Stomach smooth muscle (tissue), 2 donors: ENCODE measurements at regions not wholly inside any gene's neighbourhood (a gene's known extent, or its start where the extent isn't known, plus 50 kb on each side); places are given as distances from the start of the nearest gene placed in this dataset.

ENCODE experiments used
- H3K27ac ChIP-seq: one replicate; pipeline ENCODE4 v1.7.0; 2013; ENCODE audit warnings: mild to moderate bottlenecking, low read length, inconsistent platforms
- H3K27me3 ChIP-seq, 2 donors: one replicate each; pipeline ENCODE4 v1.7.0; 2013; ENCODE audit warnings: low read length in 2 of 2; ENCODE audit not compliant: insufficient read depth in 2 of 2, control insufficient read depth in 1 of 2
- H3K36me3 ChIP-seq, 2 donors: one replicate each; pipeline ENCODE4 v1.7.0; 2013; ENCODE audit warnings: low read length in 2 of 2; ENCODE audit not compliant: control insufficient read depth in 2 of 2, insufficient read depth in 2 of 2
- H3K4me1 ChIP-seq: one replicate; pipeline ENCODE4 v1.7.0; 2013; ENCODE audit warnings: low read length; ENCODE audit not compliant: control insufficient read depth, insufficient read depth
- H3K4me3 ChIP-seq, 2 donors: one replicate each; pipeline ENCODE4 v1.7.0; 2013; ENCODE audit warnings: low read length in 2 of 2
- H3K9ac ChIP-seq, 2 donors: one replicate each; pipeline ENCODE4 v1.7.0; 2013; ENCODE audit warnings: low read length in 2 of 2, mild to moderate bottlenecking in 1 of 2
- H3K9me3 ChIP-seq, 2 donors: one replicate each; pipeline ENCODE4 v1.7.0; 2013; ENCODE audit warnings: low read length in 2 of 2; ENCODE audit not compliant: control insufficient read depth in 2 of 2
- donor health status: healthy.
- donor health status: Pancreatic carcinoma.

DNA sequence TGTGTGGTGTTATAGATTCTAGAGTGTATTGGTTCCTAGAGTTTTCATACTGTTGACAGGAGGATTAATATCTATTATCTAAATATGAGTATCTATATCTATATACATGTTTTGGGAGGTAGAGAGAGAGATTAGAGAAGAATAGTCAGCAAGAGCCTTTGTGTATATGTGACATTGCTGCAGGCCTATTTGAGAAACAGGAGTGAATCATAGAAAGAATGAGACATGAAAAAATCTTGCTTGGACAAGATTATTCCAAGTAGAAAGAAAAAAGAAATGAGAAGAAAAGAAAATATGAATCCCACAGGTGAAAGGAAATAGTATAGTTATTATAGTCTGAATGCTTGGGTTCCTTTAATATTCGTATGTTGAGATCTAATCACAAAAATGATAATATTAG, 720.4 kb downstream of the RERGL start:
- Histone ChIP-seq H3K9me3 (no peaks in the 10 kb centered on the region), H3K9ac (no peak overlapping the region), H3K36me3 (no peaks in the 10 kb centered on the region), H3K4me1 (no peaks in the 10 kb centered on the region), H3K27ac (no peak overlapping the region), H3K27me3 (no peaks in the 10 kb centered on the region), H3K4me3 (no peak overlapping the region)

DNA sequence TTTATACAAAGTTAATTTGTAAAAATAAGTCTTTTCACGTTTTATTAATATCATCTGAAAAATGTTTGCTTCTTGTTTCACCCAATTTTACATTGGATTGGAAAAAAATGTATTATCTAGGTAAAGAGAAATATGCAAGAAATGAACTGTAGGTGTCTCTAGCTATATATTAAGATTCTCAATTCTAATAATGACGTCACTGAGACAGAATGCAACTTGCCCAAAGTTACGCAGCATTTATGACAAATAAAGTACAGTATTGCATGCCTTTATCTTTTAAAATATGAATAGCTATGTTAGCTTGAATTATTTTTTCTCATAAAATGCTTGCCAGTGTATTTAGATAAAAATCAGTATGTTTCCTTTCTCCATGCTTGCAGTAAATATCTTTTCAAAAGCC, 728.8 kb downstream of the RERGL start:
- Histone ChIP-seq H3K4me1 (no peaks in the 10 kb centered on the region), H3K9ac (no peak overlapping the region), H3K36me3 (no peaks in the 10 kb centered on the region), H3K27ac (no peak overlapping the region), H3K9me3 (no peaks in the 10 kb centered on the region), H3K27me3 (no peaks in the 10 kb centered on the region), H3K4me3 (no peak overlapping the region)

DNA sequence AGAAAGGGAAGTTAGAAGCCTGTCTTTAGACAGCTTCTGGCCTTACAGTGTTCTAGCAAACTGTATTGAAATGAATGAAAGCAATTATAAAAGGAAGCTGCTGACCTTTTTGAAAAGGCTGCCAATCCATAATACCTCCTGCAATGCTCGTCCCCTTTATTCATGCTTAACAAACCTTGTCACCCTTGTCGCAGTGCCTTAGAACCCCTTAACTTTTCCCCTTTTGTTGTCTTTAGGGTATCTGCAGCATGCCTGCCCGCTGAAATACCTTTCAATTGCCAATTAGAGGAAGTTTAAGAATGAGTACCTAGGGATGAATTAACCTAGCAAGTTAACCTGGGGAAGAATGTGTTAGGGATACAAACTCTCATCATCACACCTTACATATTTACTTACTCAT, 731.2 kb downstream of the RERGL start:
- no peaks in the 10 kb centered on the region for H3K27me3 ChIP-seq
- no peaks in the 10 kb centered on the region for H3K36me3 ChIP-seq
- H3K27ac ChIP-seq = no peak overlapping the region
- H3K9ac ChIP-seq = no peak overlapping the region
- no peak overlapping the region for H3K4me3 ChIP-seq
- no peaks in the 10 kb centered on the region for H3K4me1 ChIP-seq
- H3K9me3 ChIP-seq = no peaks in the 10 kb centered on the region

DNA sequence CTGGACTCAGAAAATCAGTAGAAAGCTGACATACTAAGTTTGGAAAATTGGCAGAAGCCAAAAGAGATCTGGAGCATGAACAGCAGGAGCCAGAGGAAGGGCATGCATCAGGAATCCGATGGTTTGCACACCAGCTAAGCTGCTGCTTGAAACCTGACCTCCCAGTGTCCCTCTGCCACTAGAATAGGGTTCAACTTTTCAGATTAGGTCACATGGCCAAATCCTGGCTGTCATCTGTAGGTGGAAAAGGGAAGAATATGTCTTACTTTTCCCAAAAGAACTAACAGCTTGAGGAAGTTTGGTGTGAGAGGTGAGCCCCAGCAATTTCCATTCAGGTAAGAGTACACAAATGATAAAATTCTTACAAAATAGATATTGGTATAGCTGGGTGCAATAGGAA, 732.6 kb downstream of the RERGL start:
- Histone ChIP-seq H3K36me3 (no peaks in the 10 kb centered on the region), H3K27me3 (no peaks in the 10 kb centered on the region), H3K9me3 (no peaks in the 10 kb centered on the region), H3K27ac (no peak overlapping the region), H3K4me1 (no peaks in the 10 kb centered on the region), H3K9ac (no peak overlapping the region), H3K4me3 (no peak overlapping the region)

DNA sequence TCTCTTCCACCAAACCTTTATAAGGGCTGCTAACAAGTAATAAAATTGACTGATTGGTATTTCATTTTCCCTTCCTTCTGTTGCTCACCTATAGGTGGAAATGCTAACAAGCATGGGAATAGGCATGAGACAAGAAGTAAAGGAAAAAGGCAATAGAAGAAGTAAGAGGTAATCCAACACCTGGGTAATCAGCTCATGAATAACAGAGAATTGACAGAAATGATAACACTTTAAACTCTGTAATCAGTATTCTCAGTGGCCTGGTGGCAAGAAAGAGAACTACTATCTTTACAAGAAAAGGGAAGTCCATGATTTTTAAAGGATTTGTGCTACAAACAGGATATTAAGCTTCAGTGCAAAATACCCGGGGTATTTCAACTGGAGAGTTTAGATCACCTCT, 737.8 kb downstream of the RERGL start:
- Histone ChIP-seq H3K4me1 (no peaks in the 10 kb centered on the region), H3K9ac (no peak overlapping the region), H3K27me3 (no peaks in the 10 kb centered on the region), H3K27ac (no peak overlapping the region), H3K4me3 (no peak overlapping the region), H3K9me3 (no peaks in the 10 kb centered on the region), H3K36me3 (no peaks in the 10 kb centered on the region)

DNA sequence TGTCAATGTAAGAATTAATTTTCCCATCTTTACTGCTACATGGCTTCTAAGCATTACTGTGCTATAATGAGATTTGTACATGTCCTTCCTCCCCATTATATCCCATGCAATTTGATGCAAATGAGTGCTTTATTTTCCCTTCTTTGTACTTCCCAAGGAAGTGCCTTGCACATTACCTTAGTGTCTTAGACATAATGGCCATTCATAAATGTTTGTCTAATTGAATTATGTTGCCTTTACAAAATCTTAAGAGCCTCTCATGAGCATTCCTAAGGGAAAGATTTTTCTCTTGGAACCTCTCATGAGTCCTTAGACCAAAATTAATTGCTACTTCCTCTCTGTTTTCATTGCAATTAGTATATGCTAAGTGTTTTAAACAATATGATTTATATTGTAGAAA, 741.7 kb downstream of the RERGL start:
- Histone ChIP-seq H3K4me1 (no peaks in the 10 kb centered on the region), H3K36me3 (no peaks in the 10 kb centered on the region), H3K4me3 (no peak overlapping the region), H3K9me3 (no peaks in the 10 kb centered on the region), H3K27me3 (no peaks in the 10 kb centered on the region), H3K9ac (no peak overlapping the region), H3K27ac (no peak overlapping the region)

DNA sequence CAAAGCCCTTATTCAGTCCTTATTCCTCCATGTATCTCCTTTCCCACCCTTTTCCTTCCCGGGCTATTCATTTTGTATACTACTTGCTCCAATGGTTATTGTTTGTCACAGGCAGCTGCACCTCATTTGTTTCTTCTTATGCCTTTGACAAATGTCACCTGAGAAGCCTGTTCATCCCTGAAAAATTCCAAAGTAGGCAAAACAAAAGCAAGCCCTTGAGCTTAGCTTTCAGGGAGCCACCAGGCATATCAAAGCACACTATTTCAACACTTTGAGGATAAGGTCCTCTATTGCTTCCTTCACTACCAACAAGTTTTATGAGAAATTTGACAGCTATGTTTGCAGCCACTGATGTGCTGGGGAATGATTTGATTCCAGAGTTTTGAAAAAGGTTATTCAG, 738.7 kb upstream of the LMO3 start:
- Histone ChIP-seq H3K36me3 (no peaks in the 10 kb centered on the region), H3K4me1 (no peaks in the 10 kb centered on the region), H3K27ac (no peak overlapping the region), H3K9me3 (no peaks in the 10 kb centered on the region), H3K9ac (no peak overlapping the region), H3K27me3 (no peaks in the 10 kb centered on the region), H3K4me3 (no peak overlapping the region)

DNA sequence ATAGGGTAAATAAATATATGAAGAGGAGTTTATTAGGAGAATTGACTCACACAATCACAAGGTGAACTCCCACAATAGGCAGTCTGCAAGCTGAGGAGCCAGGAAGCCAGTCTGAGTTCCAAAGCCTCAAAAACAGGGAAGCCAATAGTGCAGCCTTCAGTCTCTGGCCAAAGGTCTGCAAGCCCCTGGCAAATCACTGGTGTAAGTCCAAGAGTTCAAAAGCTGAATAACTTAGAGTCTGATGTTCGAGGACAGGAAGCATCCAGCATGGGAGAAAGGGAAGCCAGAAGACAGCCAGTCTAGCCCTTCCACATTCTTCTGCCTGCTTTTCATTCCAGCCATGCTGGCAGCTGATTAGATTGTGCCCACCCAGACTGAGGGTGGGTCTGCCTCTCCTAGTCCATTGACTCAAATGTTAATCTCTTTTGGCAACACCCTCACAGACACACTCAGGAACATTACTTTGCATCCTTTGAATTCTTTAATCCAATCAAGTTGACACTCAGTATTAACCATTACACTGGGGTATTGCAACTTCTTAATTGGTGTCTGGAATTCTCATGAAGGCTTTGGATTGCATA, 736.5 kb upstream of the LMO3 start:
- no peak overlapping the region for H3K27ac ChIP-seq
- H3K4me3 ChIP-seq = no peak overlapping the region
- H3K9me3 ChIP-seq = no peaks in the 10 kb centered on the region
- no peaks in the 10 kb centered on the region for H3K36me3 ChIP-seq
- H3K9ac ChIP-seq = no peak overlapping the region
- no peaks in the 10 kb centered on the region for H3K4me1 ChIP-seq
- H3K27me3 ChIP-seq = no peaks in the 10 kb centered on the region

DNA sequence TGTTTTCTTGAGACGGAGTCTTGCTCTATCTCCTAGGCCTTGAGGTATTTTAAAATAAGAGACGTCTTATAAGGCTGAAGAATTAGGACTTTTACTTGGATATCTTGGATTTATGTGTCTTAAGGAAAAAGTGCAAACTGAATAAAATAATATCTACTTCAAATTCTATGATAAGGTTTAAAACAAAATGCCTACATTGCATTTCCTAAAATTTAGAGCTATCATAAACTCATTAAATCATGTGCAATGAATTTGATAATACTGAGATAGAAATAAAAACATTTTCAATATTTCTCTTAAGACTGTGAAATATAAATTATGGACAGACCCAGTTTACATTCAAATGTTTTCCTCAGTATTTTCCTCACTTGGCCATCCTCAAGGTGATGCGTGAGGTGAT, 729.5 kb upstream of the LMO3 start:
- H3K9ac ChIP-seq = no peak overlapping the region
- H3K36me3 ChIP-seq = no peaks in the 10 kb centered on the region
- no peaks in the 10 kb centered on the region for H3K9me3 ChIP-seq
- no peak overlapping the region for H3K4me3 ChIP-seq
- H3K27ac ChIP-seq = no peak overlapping the region
- H3K4me1 ChIP-seq = no peaks in the 10 kb centered on the region
- H3K27me3 ChIP-seq = no peaks in the 10 kb centered on the region

DNA sequence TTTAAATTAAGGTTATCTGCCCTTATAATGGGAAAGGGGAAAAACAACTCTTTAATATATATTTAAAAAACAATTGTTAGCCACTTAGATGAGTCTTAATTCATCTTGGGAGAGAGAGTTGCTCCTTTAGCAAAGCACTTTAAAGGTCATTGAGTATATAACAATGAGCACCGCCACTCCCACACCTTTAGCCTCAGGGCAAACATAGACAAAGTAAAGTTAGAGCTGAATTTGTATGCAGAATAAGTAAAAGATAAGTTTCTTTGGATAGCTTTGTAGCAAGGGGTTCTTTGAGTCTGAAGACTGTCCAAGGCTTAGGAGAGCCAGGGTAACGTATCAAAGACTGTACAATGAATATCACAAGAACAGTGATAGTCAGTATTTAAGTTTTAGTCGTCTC, 728.8 kb upstream of the LMO3 start:
- H3K36me3 ChIP-seq = no peaks in the 10 kb centered on the region
- no peak overlapping the region for H3K4me3 ChIP-seq
- no peak overlapping the region for H3K27ac ChIP-seq
- no peaks in the 10 kb centered on the region for H3K9me3 ChIP-seq
- H3K27me3 ChIP-seq = no peaks in the 10 kb centered on the region
- H3K9ac ChIP-seq = no peak overlapping the region
- H3K4me1 ChIP-seq = no peaks in the 10 kb centered on the region

DNA sequence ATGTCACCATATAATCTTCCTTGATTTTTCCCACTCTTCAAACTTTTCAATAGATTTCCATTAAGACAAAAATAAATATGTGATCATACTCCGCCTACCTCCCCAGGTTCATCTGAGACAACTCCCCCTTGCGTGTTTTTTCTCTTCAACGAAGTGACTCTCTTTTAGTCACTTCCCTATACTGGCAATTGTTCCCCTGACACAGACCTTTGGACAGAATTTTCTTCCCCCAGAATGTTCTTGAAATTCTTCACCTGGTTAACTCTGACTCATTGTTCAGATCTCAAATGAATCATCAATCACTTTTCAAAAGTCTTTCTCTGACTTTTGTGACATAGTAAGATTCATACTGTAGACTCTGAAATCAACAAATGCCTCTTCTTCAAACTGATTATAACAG, 727.3 kb upstream of the LMO3 start:
- Histone ChIP-seq H3K27ac (no peak overlapping the region), H3K36me3 (no peaks in the 10 kb centered on the region), H3K9ac (no peak overlapping the region), H3K4me1 (no peaks in the 10 kb centered on the region), H3K4me3 (no peak overlapping the region), H3K9me3 (no peaks in the 10 kb centered on the region), H3K27me3 (no peaks in the 10 kb centered on the region)
